ENCODE measurements at regions not wholly inside any gene's neighbourhood (a gene's known extent, or its start where the extent isn't known, plus 50 kb on each side); places are given as distances from the start of the nearest gene placed in this dataset.

DNA sequence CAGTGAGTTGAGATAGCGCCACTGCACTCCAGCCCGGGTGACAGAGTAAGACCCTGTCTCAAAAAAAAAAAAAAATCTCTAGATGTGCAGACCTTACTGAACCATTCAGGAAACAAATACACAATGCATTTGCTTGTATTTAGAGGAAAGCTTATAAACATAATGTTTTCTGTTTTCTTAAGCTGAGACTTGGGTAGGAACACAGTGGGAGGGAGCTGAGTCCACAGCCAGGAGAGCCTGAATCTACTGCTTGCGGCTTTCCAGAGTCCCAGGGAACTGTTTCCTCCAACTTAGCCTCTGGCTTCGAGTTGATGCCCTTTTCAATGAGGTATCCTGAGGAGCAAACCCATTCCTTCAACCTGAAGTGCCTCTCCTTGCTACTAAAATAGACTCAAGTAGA, 83.0 kb upstream of the PITRM1 start:
- TF ChIP-seq CTCF (conservative IDR thresholded peaks at IDR 0.05; ENCODE audit: low read depth, low read length), result no peak
- TF ChIP-seq EZH2 (IDR thresholded peaks at IDR 0.05; ENCODE audit: borderline replicate concordance, low read depth, low read length, poor library complexity, severe bottlenecking), result no peak

Measured in A673 (cell line).